Liver (tissue), 8 donors: ENCODE measurements at regions not wholly inside any gene's neighbourhood (a gene's known extent, or its start where the extent isn't known, plus 50 kb on each side); places are given as distances from the start of the nearest gene placed in this dataset.

Source experiments
- DNase-seq: peaks from one replicate; pipeline ENCODE4 v3.0.0-alpha.2; 2017; ENCODE audit warnings: low spot score
- H3K27ac ChIP-seq, 2 donors: one replicate each; pipeline ENCODE4 v1.7.0; 2013; ENCODE audit warnings: inconsistent platforms in 2 of 2, low read length in 2 of 2, control low read depth in 1 of 2, low read depth in 1 of 2, mild to moderate bottlenecking in 1 of 2
- H3K27me3 ChIP-seq, 4 donors: one replicate each; pipeline versions ENCODE4 v1.6.1 to v1.7.0; 2013; ENCODE audit warnings: low read length in 3 of 4, inconsistent platforms in 1 of 4, mild to moderate bottlenecking in 1 of 4, moderate library complexity in 1 of 4; ENCODE audit not compliant: control insufficient read depth in 4 of 4, insufficient read depth in 4 of 4
- H3K36me3 ChIP-seq, 4 donors: one replicate each; pipeline versions ENCODE4 v1.6.1 to v1.7.0; 2013; ENCODE audit warnings: low read length in 3 of 4, mild to moderate bottlenecking in 3 of 4, low read depth in 1 of 4, moderate library complexity in 1 of 4; ENCODE audit not compliant: control insufficient read depth in 4 of 4, insufficient read depth in 3 of 4
- H3K4me1 ChIP-seq, 4 donors: one replicate each; pipeline versions ENCODE4 v1.6.1 to v1.7.0; 2013; ENCODE audit warnings: low read length in 3 of 4, mild to moderate bottlenecking in 3 of 4, moderate library complexity in 1 of 4; ENCODE audit not compliant: control insufficient read depth in 4 of 4, insufficient read depth in 4 of 4
- H3K4me3 ChIP-seq, 3 donors: one replicate each; pipeline versions ENCODE4 v1.6.1 to v1.7.0; 2013; ENCODE audit warnings: low read length in 3 of 3, control low read depth in 1 of 3, low read depth in 1 of 3, mild to moderate bottlenecking in 1 of 3
- H3K9ac ChIP-seq, 2 donors: one replicate each; pipeline ENCODE4 v1.7.0; 2013; ENCODE audit warnings: low read length in 2 of 2, mild to moderate bottlenecking in 2 of 2, moderate library complexity in 2 of 2, control low read depth in 1 of 2, low read depth in 1 of 2
- H3K9me3 ChIP-seq, 4 donors: one replicate each; pipeline versions ENCODE4 v1.6.1 to v1.7.0; 2013; ENCODE audit warnings: low read length in 3 of 4; ENCODE audit not compliant: control insufficient read depth in 4 of 4
- CTCF ChIP-seq: fragments of 150-350 bp; IDR thresholded peaks from 2 replicates; pipeline ENCODE4 v1.5.1; 2017; ENCODE audit warnings: improper control_type of control experiment, low read depth, low read length; ENCODE audit not compliant: missing input control
- EGR1 ChIP-seq, 2 donors: IDR thresholded peaks; 2 replicates each; pipeline ENCODE4 v1.6.1; 2016 to 2018; ENCODE audit warnings: antibody characterized with exemption in 2 of 2, low read depth in 2 of 2
- FOXA1 ChIP-seq: IDR thresholded peaks from 2 replicates; pipeline ENCODE4 v1.6.1; 2016; ENCODE audit warnings: antibody characterized with exemption
- FOXA2 ChIP-seq: IDR thresholded peaks from 2 replicates; pipeline ENCODE4 v1.6.1; 2016; ENCODE audit warnings: antibody characterized with exemption
- GABPA ChIP-seq, 2 donors: IDR thresholded peaks in 1 of 2; conservative IDR thresholded peaks in 1 of 2; 2 replicates each; pipeline ENCODE4 v1.6.1; 2016; ENCODE audit warnings: antibody characterized with exemption in 2 of 2, mild to moderate bottlenecking in 1 of 2, moderate library complexity in 1 of 2
- HNF4G ChIP-seq: IDR thresholded peaks from 2 replicates; pipeline ENCODE4 v1.6.1; 2016; ENCODE audit warnings: antibody characterized with exemption
- JUND ChIP-seq, 2 donors: IDR thresholded peaks; 2 replicates each; pipeline ENCODE4 v1.6.1; 2016; ENCODE audit warnings: antibody characterized with exemption in 2 of 2
- MAX ChIP-seq: IDR thresholded peaks from 2 replicates; pipeline ENCODE4 v1.6.1; 2016; ENCODE audit warnings: antibody characterized with exemption
- NR2F2 ChIP-seq: IDR thresholded peaks from 2 replicates; pipeline ENCODE4 v1.6.1; 2016; ENCODE audit warnings: antibody characterized with exemption
- RXRA ChIP-seq, 2 donors: IDR thresholded peaks; 2 replicates each; pipeline ENCODE4 v1.6.1; 2017 to 2018; ENCODE audit warnings: antibody characterized with exemption in 2 of 2, mild to moderate bottlenecking in 1 of 2
- SP1 ChIP-seq: IDR thresholded peaks from 2 replicates; pipeline ENCODE4 v1.6.1; 2018; ENCODE audit warnings: antibody characterized with exemption, mild to moderate bottlenecking
- TAF1 ChIP-seq: conservative IDR thresholded peaks from 2 replicates; pipeline ENCODE4 v1.6.1; 2016; ENCODE audit warnings: antibody characterized with exemption, mild to moderate bottlenecking
- YY1 ChIP-seq: IDR thresholded peaks from 2 replicates; pipeline ENCODE4 v1.6.1; 2016; ENCODE audit warnings: antibody characterized with exemption, mild to moderate bottlenecking
- ZBTB33 ChIP-seq: IDR thresholded peaks from 2 replicates; pipeline ENCODE4 v1.6.1; 2016; ENCODE audit warnings: antibody characterized with exemption
- WGBS: extraction: QIAGEN DNeasy Blood & Tissue Kit; methylation state at CpG from one replicate; pipeline ENCODE4 v1.1.7; 2013; 5-methylcytosine and 5-hydroxymethylcytosine counted together
- donor health status: healthy.
- donor health status: healthy.
- donor health status: healthy.
- donor health status: healthy.
- donor health status: healthy.

- Histone ChIP-seq H3K27ac (no peak overlapping the region), H3K4me1 (no peaks in the 10 kb centered on the region), H3K27me3 (no peaks in the 10 kb centered on the region), H3K4me3 (no peak overlapping the region), H3K36me3 (no peaks in the 10 kb centered on the region), H3K9me3 (no peaks in the 10 kb centered on the region), H3K9ac (no peak overlapping the region)
- DNase-seq, result no peak
- WGBS, result 85% methylated on average over 2 of the region's 2 CpGs
- TF ChIP-seq EGR1 (IDR thresholded peaks at IDR 0.05; ENCODE audit: low read depth in 2 of 2) (no peak), TAF1 (no peak), HNF4G (no peak)
Observed at GRCh38 chr6:140732155-140732554, 1357.7 kb upstream of the CITED2 start.

GRCh38 chr6:140731741-140732140 lies 1357.3 kb upstream of the CITED2 start:
- 78% methylated on average over 3 of the region's 3 CpGs for WGBS

GRCh38 chr6:140729521-140729920 lies 1355.1 kb upstream of the CITED2 start:
- Histone ChIP-seq H3K27me3 (no peaks in the 10 kb centered on the region), H3K4me3 (no peak overlapping the region), H3K9ac (no peak overlapping the region), H3K9me3 (no peaks in the 10 kb centered on the region), H3K27ac (no peak overlapping the region), H3K36me3 (no peaks in the 10 kb centered on the region), H3K4me1 (no peaks in the 10 kb centered on the region)
- TF ChIP-seq TAF1 (no peak), ZBTB33 (no peak), JUND (IDR thresholded peaks at IDR 0.05) (no peak), HNF4G (no peak), SP1 (no peak), CTCF (no peak), YY1 (no peak), RXRA (IDR thresholded peaks at IDR 0.05) (no peak), GABPA (IDR thresholded peaks at IDR 0.05 in 1 of 2, conservative IDR thresholded peaks at IDR 0.05 in 1 of 2) (no peak), FOXA2 (no peak), MAX (no peak)
- DNase-seq, result no peak

More at GRCh38 chr6:140731741-140732140, 1357.3 kb upstream of the CITED2 start:
- no peak overlapping the region for H3K27ac ChIP-seq
- no peaks in the 10 kb centered on the region for H3K27me3 ChIP-seq
- H3K4me3 ChIP-seq, result no peak overlapping the region
- no peak overlapping the region for H3K9ac ChIP-seq
- no peaks in the 10 kb centered on the region for H3K4me1 ChIP-seq
- TF ChIP-seq ZBTB33, result no peak
- no peak for TF ChIP-seq HNF4G
- no peak for TF ChIP-seq FOXA2
- TF ChIP-seq NR2F2, result no peak
- no peak for TF ChIP-seq EGR1 (IDR thresholded peaks at IDR 0.05; ENCODE audit: low read depth in 2 of 2)
- TF ChIP-seq FOXA1, result no peak
- DNase-seq, result no peak
- H3K9me3 ChIP-seq, result no peaks in the 10 kb centered on the region
- H3K36me3 ChIP-seq, result no peaks in the 10 kb centered on the region
